ENCODE measurements at regions not wholly inside any gene's neighbourhood (a gene's known extent, or its start where the extent isn't known, plus 50 kb on each side); places are given as distances from the start of the nearest gene placed in this dataset.

DNA sequence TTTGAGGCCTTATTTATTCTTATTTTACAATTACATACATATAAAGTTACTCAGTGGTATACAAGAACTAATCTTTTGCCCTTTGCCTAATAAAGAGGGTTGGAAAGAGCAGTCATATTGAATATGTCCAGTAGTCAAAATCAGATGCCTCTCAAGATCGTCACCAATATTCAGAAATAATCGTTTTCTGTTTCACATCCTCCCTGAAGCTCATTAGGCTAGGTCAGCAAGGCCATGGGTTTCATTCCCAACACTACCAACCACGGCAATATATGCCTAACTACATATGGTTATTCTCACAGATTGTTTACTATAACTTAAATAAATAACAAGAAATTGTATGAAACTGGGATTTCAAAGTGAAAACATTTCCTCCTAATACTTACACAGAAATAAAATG is 167.2 kb upstream of the MANEA start:
- no peak overlapping the region for H2BK20ac ChIP-seq (ENCODE audit: low read depth, low read length, poor library complexity, severe bottlenecking)
- no peak overlapping the region for H2BK15ac ChIP-seq (ENCODE audit: low read depth, low read length)
- H2AK5ac ChIP-seq (ENCODE audit: insufficient read length, low read length) = no peak overlapping the region
- H3K79me1 ChIP-seq (ENCODE audit: insufficient read depth, low read depth, low read length, poor library complexity, severe bottlenecking) = no peaks in the 10 kb centered on the region
- H3K27ac ChIP-seq (ENCODE audit: insufficient read length, low read depth, low read length) = no peak overlapping the region
- no peaks in the 10 kb centered on the region for H3K9me3 Mint-ChIP-seq
- peaks cover 2% of the 10 kb centered on the region; the same call in 1 of the 2 replicates for H3K27me3 Mint-ChIP-seq (ENCODE audit: low read depth)
- no peak overlapping the region for H3K18ac ChIP-seq (ENCODE audit: insufficient read length, low read depth, low read length)
- H3K27ac Mint-ChIP-seq = no peak overlapping the region
- no peak overlapping the region for H2AFZ ChIP-seq (ENCODE audit: low read length)
- H4K5ac ChIP-seq (ENCODE audit: insufficient read length, low read depth, low read length) = no peak overlapping the region
- no peaks in the 10 kb centered on the region for H3K27me3 ChIP-seq (ENCODE audit: insufficient read depth, low read length)
- H4K8ac ChIP-seq (replicated peaks; ENCODE audit: insufficient read length, low read depth, low read length) = no peak overlapping the region
- WGBS (ENCODE audit: extremely low coverage, insufficient read length, low lambda C conversion rate) = no CpG with 5 or more reads among the region's 3 CpGs
- no peaks in the 10 kb centered on the region for H3K79me2 ChIP-seq (ENCODE audit: insufficient read depth, low read length)
- H3K23me2 ChIP-seq (ENCODE audit: insufficient read length, low read depth, low read length, poor library complexity, severe bottlenecking) = no peaks in the 10 kb centered on the region
- H3K4me3 Mint-ChIP-seq = no peak overlapping the region
- no peak overlapping the region for H3K9ac ChIP-seq (ENCODE audit: extremely low read depth, insufficient read length, low read length)
- no peaks in the 10 kb centered on the region for H3K4me1 ChIP-seq (ENCODE audit: insufficient read depth, low read length)
- H3K14ac ChIP-seq (ENCODE audit: insufficient read depth, low read length) = no peak overlapping the region
- H3K9me3 ChIP-seq (ENCODE audit: control insufficient read depth, low read depth, low read length) = no peaks in the 10 kb centered on the region
- peaks cover 0 to 7% of the 10 kb centered on the region in 2 experiments; a peak in 2 of 4 replicates for H3K4me1 Mint-ChIP-seq
- H3K23ac ChIP-seq (ENCODE audit: insufficient read length, low read depth, low read length) = no peak overlapping the region
- no peak overlapping the region for H3K56ac ChIP-seq (ENCODE audit: insufficient read length, low read depth, low read length)
- H3K4me2 ChIP-seq (ENCODE audit: insufficient read depth, insufficient read length, low read length) = no peak overlapping the region
- H2BK120ac ChIP-seq (ENCODE audit: low read depth, low read length, poor library complexity, severe bottlenecking) = no peak overlapping the region
- DNase-seq = no peak
- no peak overlapping the region for H3T11ph ChIP-seq (ENCODE audit: low read length)
- no peak overlapping the region for H2BK12ac ChIP-seq (ENCODE audit: insufficient read length, low read depth, low read length)
- no peak overlapping the region for H2BK5ac ChIP-seq (ENCODE audit: insufficient read length, low read length)
- H4K91ac ChIP-seq (ENCODE audit: insufficient read length, low read depth, low read length) = no peak overlapping the region
- TF ChIP-seq, protein P1, sequence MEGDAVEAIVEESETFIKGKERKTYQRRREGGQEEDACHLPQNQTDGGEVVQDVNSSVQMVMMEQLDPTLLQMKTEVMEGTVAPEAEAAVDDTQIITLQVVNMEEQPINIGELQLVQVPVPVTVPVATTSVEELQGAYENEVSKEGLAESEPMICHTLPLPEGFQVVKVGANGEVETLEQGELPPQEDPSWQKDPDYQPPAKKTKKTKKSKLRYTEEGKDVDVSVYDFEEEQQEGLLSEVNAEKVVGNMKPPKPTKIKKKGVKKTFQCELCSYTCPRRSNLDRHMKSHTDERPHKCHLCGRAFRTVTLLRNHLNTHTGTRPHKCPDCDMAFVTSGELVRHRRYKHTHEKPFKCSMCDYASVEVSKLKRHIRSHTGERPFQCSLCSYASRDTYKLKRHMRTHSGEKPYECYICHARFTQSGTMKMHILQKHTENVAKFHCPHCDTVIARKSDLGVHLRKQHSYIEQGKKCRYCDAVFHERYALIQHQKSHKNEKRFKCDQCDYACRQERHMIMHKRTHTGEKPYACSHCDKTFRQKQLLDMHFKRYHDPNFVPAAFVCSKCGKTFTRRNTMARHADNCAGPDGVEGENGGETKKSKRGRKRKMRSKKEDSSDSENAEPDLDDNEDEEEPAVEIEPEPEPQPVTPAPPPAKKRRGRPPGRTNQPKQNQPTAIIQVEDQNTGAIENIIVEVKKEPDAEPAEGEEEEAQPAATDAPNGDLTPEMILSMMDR (conservative IDR thresholded peaks at IDR 0.05) = no peak
- no peak overlapping the region for H3K4ac ChIP-seq (ENCODE audit: low read depth, low read length)
- no peaks in the 10 kb centered on the region for H3K36me3 Mint-ChIP-seq (ENCODE audit: insufficient read depth in 1 of 3, low read depth in 3 of 3)
- H4K20me1 ChIP-seq (ENCODE audit: control insufficient read depth, insufficient read depth, insufficient read length) = no peaks in the 10 kb centered on the region

All from H9 (cell line).